SK-N-SH (cell line): ENCODE measurements at regions not wholly inside any gene's neighbourhood (a gene's known extent, or its start where the extent isn't known, plus 50 kb on each side); places are given as distances from the start of the nearest gene placed in this dataset.

ENCODE experiments used
- CTCF ChIA-PET: fragments of 300-600, 350-600 bp; formaldehyde crosslinking; extraction: SDS; loops from one replicate; lab custom pipeline; 2021; lab: Yijun Ruan, JAX
- POLR2A ChIA-PET: fragments of 350-600 bp; sonication (Branson Sonifier 250); formaldehyde crosslinking; extraction: SDS; loops from one replicate; lab custom pipeline; 2020; ENCODE audit warnings: antibody characterized with exemption, inconsistent platforms; lab: Yijun Ruan, JAX
- DNase-seq: peaks from one replicate; pipeline ENCODE4 v3.0.0; 2012
- H2AFZ ChIP-seq: fragments of 200-600 bp; sonication (generic); 2 replicates; pipeline ENCODE4 v1.8.1; 2016; ENCODE audit warnings: antibody characterized with exemption, mild to moderate bottlenecking, low read depth
- H3F3A ChIP-seq: fragments of 200-600 bp; sonication (generic); replicated peaks from 2 replicates; pipeline ENCODE3; 2016; ENCODE audit warnings: antibody characterized with exemption, mild to moderate bottlenecking; ENCODE audit not compliant: insufficient read depth
- H3K27ac ChIP-seq, 2 experiments: fragments of 200-500 bp in 1 of 2; fragments of 200-600 bp in 1 of 2; sonication (Bioruptor generic) in 1 of 2; sonication (generic), shearing (Covaris generic) in 1 of 2; 2 replicates each; pipeline versions ENCODE4 v1.5.1 to v1.6.1; 2014 to 2016; ENCODE audit warnings: low read depth in 2 of 2, inconsistent platforms in 1 of 2, low read length in 1 of 2, mild to moderate bottlenecking in 1 of 2, mixed read lengths in 1 of 2
- H3K27me3 ChIP-seq: fragments of 200-600 bp; sonication (generic), shearing (Covaris generic); 2 replicates; pipeline ENCODE4 v1.6.1; 2016; ENCODE audit warnings: mixed run types; ENCODE audit not compliant: insufficient read depth
- H3K36me3 ChIP-seq, 2 experiments: fragments of 200-500 bp in 1 of 2; fragments of 200-600 bp in 1 of 2; sonication (Bioruptor generic) in 1 of 2; sonication (generic) in 1 of 2; replicated peaks in 1 of 2; 2 replicates each; pipeline versions ENCODE3 to v1.5.1; 2014 to 2016; ENCODE audit warnings: low read length in 1 of 2, mild to moderate bottlenecking in 1 of 2; ENCODE audit not compliant: insufficient read depth in 2 of 2, control insufficient read depth in 1 of 2
- H3K4me1 ChIP-seq, 2 experiments: fragments of 200-500 bp in 1 of 2; fragments of 200-600 bp in 1 of 2; sonication (Bioruptor generic) in 1 of 2; sonication (generic), shearing (Covaris generic) in 1 of 2; 2 replicates each; pipeline versions ENCODE4 v1.5.1 to v1.6.1; 2014 to 2016; ENCODE audit warnings: low read depth in 1 of 2, low read length in 1 of 2, mixed run types in 1 of 2; ENCODE audit not compliant: insufficient read depth in 2 of 2, control insufficient read depth in 1 of 2
- H3K4me2 ChIP-seq: fragments of 200-600 bp; sonication (generic), shearing (Covaris generic); 2 replicates; pipeline ENCODE4 v1.6.1; 2017; ENCODE audit warnings: mixed run types
- H3K4me3 ChIP-seq, 2 experiments: fragments of 200-500 bp in 1 of 2; fragments of 200-600 bp in 1 of 2; sonication (Bioruptor generic) in 1 of 2; sonication (generic), shearing (Covaris generic) in 1 of 2; 2 replicates each; pipeline versions ENCODE4 v1.5.1 to v1.8.1; 2014 to 2016; ENCODE audit warnings: low read depth in 2 of 2, inconsistent platforms in 1 of 2, low read length in 1 of 2, mild to moderate bottlenecking in 1 of 2, mixed read lengths in 1 of 2, moderate library complexity in 1 of 2
- H3K79me2 ChIP-seq: fragments of 200-600 bp; sonication (generic); 2 replicates; pipeline ENCODE4 v1.8.1; 2017; ENCODE audit warnings: mild to moderate bottlenecking; ENCODE audit not compliant: insufficient read depth
- H3K9ac ChIP-seq: fragments of 200-600 bp; sonication (generic); 2 replicates; pipeline ENCODE4 v1.6.1; 2017; ENCODE audit warnings: mixed run types
- H3K9me2 ChIP-seq: fragments of 200-600 bp; sonication (generic); 2 replicates; pipeline ENCODE4 v1.6.1; 2017; ENCODE audit warnings: mixed run types
- H3K9me3 ChIP-seq: fragments of 200-600 bp; sonication (generic); 2 replicates; pipeline ENCODE4 v1.6.1; 2017; ENCODE audit warnings: mixed run types, mild to moderate bottlenecking, moderate library complexity
- H4K20me1 ChIP-seq: fragments of 200-600 bp; sonication (generic); 2 replicates; pipeline ENCODE4 v1.6.1; 2017; ENCODE audit warnings: mild to moderate bottlenecking, mixed run types; ENCODE audit not compliant: insufficient read depth
- CTCF ChIP-seq: fragments of 200-600 bp; sonication (generic); IDR thresholded peaks from 2 replicates; pipeline ENCODE4 v1.6.1; 2017; ENCODE audit warnings: antibody characterized with exemption, mild to moderate bottlenecking, moderate library complexity
- FOSL2 ChIP-seq: IDR thresholded peaks from 2 replicates; pipeline ENCODE4 v1.4.0; 2012; ENCODE audit warnings: low read depth, mild to moderate bottlenecking, moderate library complexity, borderline replicate concordance
- FOXJ3 ChIP-seq: sonication (generic); formaldehyde crosslinking; IDR thresholded peaks from 2 replicates; pipeline ENCODE4 v1.5.1; 2020; ENCODE audit warnings: mild to moderate bottlenecking, missing genetic modification reagents
- GATA2 ChIP-seq: sonication (generic); formaldehyde crosslinking; IDR thresholded peaks from 2 replicates; pipeline ENCODE4 v1.5.0; 2020; ENCODE audit warnings: mild to moderate bottlenecking, missing genetic modification reagents
- JUND ChIP-seq: IDR thresholded peaks from 2 replicates; pipeline ENCODE4 v1.4.0; 2012
- POLR2AphosphoS5 ChIP-seq: IDR thresholded peaks from 2 replicates; pipeline ENCODE4 v1.6.1; 2012; ENCODE audit warnings: low read depth, low read length
- REST ChIP-seq: IDR thresholded peaks from 2 replicates; pipeline ENCODE4 v1.6.1; 2012; ENCODE audit warnings: mild to moderate bottlenecking, low read depth, low read length, moderate library complexity
- RXRA ChIP-seq: IDR thresholded peaks from 2 replicates; pipeline ENCODE4 v1.4.0; 2012; ENCODE audit warnings: low read depth, mild to moderate bottlenecking, borderline replicate concordance
- SIN3A ChIP-seq: IDR thresholded peaks from 2 replicates; pipeline ENCODE4 v1.6.1; 2012; ENCODE audit warnings: low read depth, mild to moderate bottlenecking, low read length, moderate library complexity, borderline replicate concordance
- SMC3 ChIP-seq: IDR thresholded peaks from 2 replicates; pipeline ENCODE4 v1.6.1; 2012; ENCODE audit warnings: low read depth, low read length, improper control_type of control experiment
- TCF12 ChIP-seq: IDR thresholded peaks from 2 replicates; pipeline ENCODE4 v1.4.0; 2012
- YY1 ChIP-seq: IDR thresholded peaks from 2 replicates; pipeline ENCODE4 v1.4.0; 2012; ENCODE audit warnings: low read depth, mild to moderate bottlenecking
- WGBS: methylation state at CpG from one replicate; pipeline ENCODE4 v1.1.6; 2017; ENCODE audit warnings: low lambda C conversion rate; 5-methylcytosine and 5-hydroxymethylcytosine counted together
- TF ChIP-seq, protein P1 (sequence below): fragments of 150-350 bp; IDR thresholded peaks from 2 replicates; pipeline ENCODE4 v1.6.1; 2017; ENCODE audit warnings: antibody characterized with exemption, low read length, low read depth, borderline replicate concordance
- TF ChIP-seq, protein P2 (sequence below): IDR thresholded peaks from 2 replicates; pipeline ENCODE4 v1.4.0; 2012; ENCODE audit warnings: low read depth, borderline replicate concordance

- ChIA-PET CTCF (interaction anchor here (0.8 to 2.4 kb wide), 4 partner anchors 19 to 1035 kb away, joined by 3 to 10 read pairs (median 3); no protein-coding TSS in a partner anchor), POLR2A (no interaction called here)
- Histone ChIP-seq H4K20me1 (no peaks in the 10 kb centered on the region), H3K4me2 (no peak overlapping the region), H3K4me3 (no peak overlapping the region), H2AFZ (no peak overlapping the region), H3K9ac (no peak overlapping the region), H3K4me1 (peaks cover 0 to 3% of the 10 kb centered on the region in 2 experiments; a peak in 2 of 4 replicates), H3K27me3 (no peaks in the 10 kb centered on the region), H3K36me3 (no peaks in the 10 kb centered on the region), H3F3A (no peaks in the 10 kb centered on the region), H3K9me3 (no peaks in the 10 kb centered on the region), H3K9me2 (no peaks in the 10 kb centered on the region), H3K27ac (no peak overlapping the region), H3K79me2 (no peaks in the 10 kb centered on the region)
- TF ChIP-seq TCF12 (no peak), CTCF (no peak), SIN3A (no peak), YY1 (no peak), GATA2 (no peak), FOXJ3 (CRISPR knock-in tag) (no peak), JUND (no peak), SMC3 (no peak), REST (no peak), FOSL2 (no peak), RXRA (no peak), POLR2AphosphoS5 (no peak)
- TF ChIP-seq, protein P1, sequence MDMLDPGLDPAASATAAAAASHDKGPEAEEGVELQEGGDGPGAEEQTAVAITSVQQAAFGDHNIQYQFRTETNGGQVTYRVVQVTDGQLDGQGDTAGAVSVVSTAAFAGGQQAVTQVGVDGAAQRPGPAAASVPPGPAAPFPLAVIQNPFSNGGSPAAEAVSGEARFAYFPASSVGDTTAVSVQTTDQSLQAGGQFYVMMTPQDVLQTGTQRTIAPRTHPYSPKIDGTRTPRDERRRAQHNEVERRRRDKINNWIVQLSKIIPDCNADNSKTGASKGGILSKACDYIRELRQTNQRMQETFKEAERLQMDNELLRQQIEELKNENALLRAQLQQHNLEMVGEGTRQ, result no peak
- TF ChIP-seq, protein P2, sequence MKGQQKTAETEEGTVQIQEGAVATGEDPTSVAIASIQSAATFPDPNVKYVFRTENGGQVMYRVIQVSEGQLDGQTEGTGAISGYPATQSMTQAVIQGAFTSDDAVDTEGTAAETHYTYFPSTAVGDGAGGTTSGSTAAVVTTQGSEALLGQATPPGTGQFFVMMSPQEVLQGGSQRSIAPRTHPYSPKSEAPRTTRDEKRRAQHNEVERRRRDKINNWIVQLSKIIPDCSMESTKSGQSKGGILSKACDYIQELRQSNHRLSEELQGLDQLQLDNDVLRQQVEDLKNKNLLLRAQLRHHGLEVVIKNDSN, result no peak
- WGBS, result 63% methylated on average over 1 of the region's 1 CpG
- no peak for DNase-seq
Measured at GRCh38 chr5:158070859-158071258, 211.9 kb upstream of the CLINT1 start.
